ENCODE measurements at regions not wholly inside any gene's neighbourhood (a gene's known extent, or its start where the extent isn't known, plus 50 kb on each side); places are given as distances from the start of the nearest gene placed in this dataset.

DNA sequence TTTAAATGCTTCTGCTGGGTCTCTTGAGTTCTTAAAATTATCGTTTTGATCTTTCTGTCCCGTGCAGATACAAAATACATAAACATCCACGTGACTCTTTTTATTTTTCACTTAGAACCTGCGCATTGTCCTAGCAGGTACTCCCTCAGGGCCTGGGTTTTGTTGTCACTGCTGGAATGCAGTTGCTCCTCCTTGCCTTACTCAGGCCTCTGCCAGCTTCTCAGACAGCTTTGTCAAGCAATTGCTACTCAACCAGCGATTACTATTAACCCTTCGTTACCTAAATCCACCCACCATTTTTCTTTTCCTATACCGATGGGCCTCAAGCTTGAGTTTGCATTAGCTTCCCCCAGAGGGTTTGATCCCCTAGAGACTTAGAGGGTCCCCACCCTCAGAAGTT, 405.9 kb upstream of the RBFOX1 start:
- Histone ChIP-seq H3K9ac (ENCODE audit: low read length) (no peak overlapping the region), H3K4me3 (ENCODE audit: low read length) (no peak overlapping the region), H3K27me3 (ENCODE audit: low read depth, low read length) (no peaks in the 10 kb centered on the region), H4K20me1 (ENCODE audit: insufficient read depth, low read length) (no peaks in the 10 kb centered on the region), H3K4me1 (ENCODE audit: low read length) (no peaks in the 10 kb centered on the region), H3K4me2 (ENCODE audit: low read length) (no peak overlapping the region), H2AFZ (ENCODE audit: low read depth, low read length) (no peak overlapping the region), H3K9me3 (ENCODE audit: insufficient read depth, low read length) (no peaks in the 10 kb centered on the region), H3K27ac (ENCODE audit: low read length) (no peak overlapping the region), H3K79me2 (ENCODE audit: low read length) (no peaks in the 10 kb centered on the region), H3K36me3 (replicated peaks; ENCODE audit: low read depth, low read length) (no peaks in the 10 kb centered on the region)
- TF ChIP-seq, protein P1, sequence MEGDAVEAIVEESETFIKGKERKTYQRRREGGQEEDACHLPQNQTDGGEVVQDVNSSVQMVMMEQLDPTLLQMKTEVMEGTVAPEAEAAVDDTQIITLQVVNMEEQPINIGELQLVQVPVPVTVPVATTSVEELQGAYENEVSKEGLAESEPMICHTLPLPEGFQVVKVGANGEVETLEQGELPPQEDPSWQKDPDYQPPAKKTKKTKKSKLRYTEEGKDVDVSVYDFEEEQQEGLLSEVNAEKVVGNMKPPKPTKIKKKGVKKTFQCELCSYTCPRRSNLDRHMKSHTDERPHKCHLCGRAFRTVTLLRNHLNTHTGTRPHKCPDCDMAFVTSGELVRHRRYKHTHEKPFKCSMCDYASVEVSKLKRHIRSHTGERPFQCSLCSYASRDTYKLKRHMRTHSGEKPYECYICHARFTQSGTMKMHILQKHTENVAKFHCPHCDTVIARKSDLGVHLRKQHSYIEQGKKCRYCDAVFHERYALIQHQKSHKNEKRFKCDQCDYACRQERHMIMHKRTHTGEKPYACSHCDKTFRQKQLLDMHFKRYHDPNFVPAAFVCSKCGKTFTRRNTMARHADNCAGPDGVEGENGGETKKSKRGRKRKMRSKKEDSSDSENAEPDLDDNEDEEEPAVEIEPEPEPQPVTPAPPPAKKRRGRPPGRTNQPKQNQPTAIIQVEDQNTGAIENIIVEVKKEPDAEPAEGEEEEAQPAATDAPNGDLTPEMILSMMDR (IDR thresholded peaks at IDR 0.05; ENCODE audit: low read depth, low read length) = no peak
- TF ChIP-seq EZH2phosphoT487 (IDR thresholded peaks at IDR 0.05; ENCODE audit: low read depth) = no peak

DNA sequence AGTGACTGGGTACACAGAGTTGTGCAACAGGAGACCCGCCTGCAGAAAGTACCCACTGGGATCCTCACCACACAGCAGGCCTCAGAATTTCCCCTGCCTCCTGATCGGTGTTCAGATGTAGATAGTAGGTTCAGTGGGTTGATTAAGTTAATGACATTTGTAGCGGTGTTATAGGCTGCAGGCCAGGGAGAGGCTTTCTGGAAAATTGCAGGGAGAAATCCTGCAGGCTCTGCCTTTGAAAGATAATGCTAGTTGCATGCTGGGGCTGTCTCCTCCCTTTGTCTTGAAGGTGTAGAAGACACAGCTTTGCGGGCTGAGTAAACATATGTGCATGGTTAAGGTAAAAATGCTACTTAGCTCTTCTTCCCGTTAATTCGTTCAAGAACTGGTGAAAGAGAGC, 406.3 kb upstream of the RBFOX1 start:
- H3K9ac ChIP-seq (ENCODE audit: low read length) = no peak overlapping the region
- no peaks in the 10 kb centered on the region for H4K20me1 ChIP-seq (ENCODE audit: insufficient read depth, low read length)
- no peak overlapping the region for H3K4me3 ChIP-seq (ENCODE audit: low read length)
- no peak overlapping the region for H3K27ac ChIP-seq (ENCODE audit: low read length)
- no peaks in the 10 kb centered on the region for H3K79me2 ChIP-seq (ENCODE audit: low read length)
- H3K9me3 ChIP-seq (ENCODE audit: insufficient read depth, low read length) = no peaks in the 10 kb centered on the region
- H3K4me2 ChIP-seq (ENCODE audit: low read length) = no peak overlapping the region
- TF ChIP-seq, protein P1 (IDR thresholded peaks at IDR 0.05; ENCODE audit: low read depth, low read length) = no peak
- TF ChIP-seq EZH2phosphoT487 (IDR thresholded peaks at IDR 0.05; ENCODE audit: low read depth) = no peak
- no peaks in the 10 kb centered on the region for H3K36me3 ChIP-seq (replicated peaks; ENCODE audit: low read depth, low read length)
- no peaks in the 10 kb centered on the region for H3K4me1 ChIP-seq (ENCODE audit: low read length)
- no peaks in the 10 kb centered on the region for H3K27me3 ChIP-seq (ENCODE audit: low read depth, low read length)
- no peak overlapping the region for H2AFZ ChIP-seq (ENCODE audit: low read depth, low read length)

DNA sequence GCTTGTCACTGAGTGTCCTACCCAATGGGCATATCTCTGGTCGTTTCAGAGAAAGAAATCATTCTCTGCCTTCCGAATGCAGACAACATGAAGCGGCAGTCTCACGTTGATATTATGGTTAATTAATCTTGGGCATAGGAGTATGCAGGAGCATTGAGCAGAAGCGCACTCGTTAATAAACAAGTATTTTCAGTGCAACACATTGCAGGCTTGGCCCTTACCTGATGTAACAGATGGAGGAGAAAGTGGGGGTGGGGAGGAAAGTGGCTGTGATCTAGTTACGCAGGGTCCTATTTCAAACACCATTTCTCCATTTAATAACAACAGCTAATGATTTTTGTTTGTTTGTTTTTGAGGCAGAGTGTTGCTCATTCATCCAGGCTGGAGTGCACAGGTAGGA, 414.0 kb upstream of the RBFOX1 start:
- Histone ChIP-seq H3K9me3 (ENCODE audit: insufficient read depth, low read length) (no peaks in the 10 kb centered on the region), H3K27ac (ENCODE audit: low read length) (no peak overlapping the region), H3K4me1 (ENCODE audit: low read length) (no peaks in the 10 kb centered on the region), H3K79me2 (ENCODE audit: low read length) (no peaks in the 10 kb centered on the region), H3K36me3 (replicated peaks; ENCODE audit: low read depth, low read length) (no peaks in the 10 kb centered on the region), H3K27me3 (ENCODE audit: low read depth, low read length) (no peaks in the 10 kb centered on the region), H3K4me3 (ENCODE audit: low read length) (no peak overlapping the region), H3K9ac (ENCODE audit: low read length) (no peak overlapping the region), H2AFZ (ENCODE audit: low read depth, low read length) (no peak overlapping the region), H3K4me2 (ENCODE audit: low read length) (no peak overlapping the region), H4K20me1 (ENCODE audit: insufficient read depth, low read length) (no peaks in the 10 kb centered on the region)
- no peak for TF ChIP-seq EZH2phosphoT487 (IDR thresholded peaks at IDR 0.05; ENCODE audit: low read depth)
- TF ChIP-seq, protein P1 (IDR thresholded peaks at IDR 0.05; ENCODE audit: low read depth, low read length) = no peak

DNA sequence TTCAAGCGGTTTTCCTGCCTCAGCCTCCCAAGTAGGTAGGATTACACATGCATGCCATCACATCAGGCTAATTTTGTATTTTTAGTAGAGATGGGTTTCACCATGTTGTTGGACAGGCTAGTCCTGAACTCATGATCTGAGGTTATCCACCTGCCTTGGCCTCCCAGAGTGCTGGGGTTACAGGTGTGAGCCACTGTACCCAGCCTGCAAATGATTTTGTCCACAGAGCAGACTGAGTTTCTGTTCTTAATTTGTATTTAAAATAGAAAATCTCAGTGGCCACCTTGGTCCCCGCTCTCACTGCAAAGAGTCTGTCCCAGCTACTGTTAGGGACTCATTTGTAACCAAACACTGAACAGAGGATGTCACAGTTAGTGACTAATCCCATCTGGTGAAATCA, 415.7 kb upstream of the RBFOX1 start:
- TF ChIP-seq, protein P1 (IDR thresholded peaks at IDR 0.05; ENCODE audit: low read depth, low read length) = no peak
- TF ChIP-seq EZH2phosphoT487 (IDR thresholded peaks at IDR 0.05; ENCODE audit: low read depth) = no peak

More for the DNA sequence above, 415.7 kb upstream of the RBFOX1 start:
- H4K20me1 ChIP-seq (ENCODE audit: insufficient read depth, low read length) = no peaks in the 10 kb centered on the region
- H3K79me2 ChIP-seq (ENCODE audit: low read length) = no peaks in the 10 kb centered on the region
- H3K9me3 ChIP-seq (ENCODE audit: insufficient read depth, low read length) = no peaks in the 10 kb centered on the region
- H3K27me3 ChIP-seq (ENCODE audit: low read depth, low read length) = no peaks in the 10 kb centered on the region
- H3K4me2 ChIP-seq (ENCODE audit: low read length) = no peak overlapping the region
- no peak overlapping the region for H3K9ac ChIP-seq (ENCODE audit: low read length)
- no peaks in the 10 kb centered on the region for H3K36me3 ChIP-seq (replicated peaks; ENCODE audit: low read depth, low read length)
- no peaks in the 10 kb centered on the region for H3K4me1 ChIP-seq (ENCODE audit: low read length)
- H3K27ac ChIP-seq (ENCODE audit: low read length) = no peak overlapping the region
- no peak overlapping the region for H3K4me3 ChIP-seq (ENCODE audit: low read length)
- H2AFZ ChIP-seq (ENCODE audit: low read depth, low read length) = no peak overlapping the region
